ENCODE measurements at regions not wholly inside any gene's neighbourhood (a gene's known extent, or its start where the extent isn't known, plus 50 kb on each side); places are given as distances from the start of the nearest gene placed in this dataset.

GRCh38 chr3:163953526-163953925 lies 1124.8 kb downstream of the SI start:
- TF ChIP-seq CTCF (IDR thresholded peaks at IDR 0.05 in 2 of 3, conservative IDR thresholded peaks at IDR 0.05 in 1 of 3; ENCODE audit: insufficient read depth in 2 of 3, low read depth in 1 of 3, low read length in 3 of 3) = no peak
- TF ChIP-seq FOXP4 (CRISPR knock-in tag; IDR thresholded peaks at IDR 0.05; ENCODE audit: borderline replicate concordance) = no peak
- no peak for TF ChIP-seq TCF7 (IDR thresholded peaks at IDR 0.05; ENCODE audit: borderline replicate concordance)
- TF ChIP-seq SETDB1 (IDR thresholded peaks at IDR 0.05; ENCODE audit: low read length) = no peak
- no peak for TF ChIP-seq PML (IDR thresholded peaks at IDR 0.05; ENCODE audit: low read length)
- no peak for TF ChIP-seq SIN3A (IDR thresholded peaks at IDR 0.05; ENCODE audit: borderline replicate concordance in 2 of 2, control insufficient read depth in 1 of 2, low read depth in 2 of 2, low read length in 2 of 2)
- no peak for TF ChIP-seq NFIC (IDR thresholded peaks at IDR 0.05)
